ENCODE measurements at regions not wholly inside any gene's neighbourhood (a gene's known extent, or its start where the extent isn't known, plus 50 kb on each side); places are given as distances from the start of the nearest gene placed in this dataset.

DNA sequence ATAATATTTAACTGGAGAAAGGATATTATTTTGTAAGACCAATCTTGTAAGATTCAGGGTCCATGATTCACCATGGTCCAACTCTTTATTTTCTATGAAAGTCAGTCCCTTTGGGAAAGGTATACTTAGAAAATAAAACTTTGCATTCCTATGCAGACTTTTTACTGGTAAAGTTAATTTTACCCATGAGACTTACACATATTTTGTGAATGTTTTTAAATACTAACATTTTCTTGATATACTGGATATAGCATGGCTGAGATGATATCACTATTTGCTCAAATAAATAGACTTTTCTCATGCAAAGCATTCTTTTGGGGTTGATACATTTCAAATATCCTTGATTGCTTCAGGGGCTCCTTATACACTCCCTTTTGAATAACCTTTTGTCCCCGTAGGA lies 512.1 kb downstream of the MAN2A1 start:
- H3K4me3 ChIP-seq (ENCODE audit: low read depth, low read length) = no peak overlapping the region
- TF ChIP-seq, protein P1, sequence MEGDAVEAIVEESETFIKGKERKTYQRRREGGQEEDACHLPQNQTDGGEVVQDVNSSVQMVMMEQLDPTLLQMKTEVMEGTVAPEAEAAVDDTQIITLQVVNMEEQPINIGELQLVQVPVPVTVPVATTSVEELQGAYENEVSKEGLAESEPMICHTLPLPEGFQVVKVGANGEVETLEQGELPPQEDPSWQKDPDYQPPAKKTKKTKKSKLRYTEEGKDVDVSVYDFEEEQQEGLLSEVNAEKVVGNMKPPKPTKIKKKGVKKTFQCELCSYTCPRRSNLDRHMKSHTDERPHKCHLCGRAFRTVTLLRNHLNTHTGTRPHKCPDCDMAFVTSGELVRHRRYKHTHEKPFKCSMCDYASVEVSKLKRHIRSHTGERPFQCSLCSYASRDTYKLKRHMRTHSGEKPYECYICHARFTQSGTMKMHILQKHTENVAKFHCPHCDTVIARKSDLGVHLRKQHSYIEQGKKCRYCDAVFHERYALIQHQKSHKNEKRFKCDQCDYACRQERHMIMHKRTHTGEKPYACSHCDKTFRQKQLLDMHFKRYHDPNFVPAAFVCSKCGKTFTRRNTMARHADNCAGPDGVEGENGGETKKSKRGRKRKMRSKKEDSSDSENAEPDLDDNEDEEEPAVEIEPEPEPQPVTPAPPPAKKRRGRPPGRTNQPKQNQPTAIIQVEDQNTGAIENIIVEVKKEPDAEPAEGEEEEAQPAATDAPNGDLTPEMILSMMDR (IDR thresholded peaks at IDR 0.05; ENCODE audit: insufficient read depth, low read depth, low read length) = no peak
- DNase-seq (ENCODE audit: low read depth) = no peak

GRCh38 chr5:110203661-110204060 lies 513.9 kb downstream of the MAN2A1 start:
- H3K4me3 ChIP-seq (ENCODE audit: low read depth, low read length) = no peak overlapping the region
- DNase-seq (ENCODE audit: low read depth) = no peak
- TF ChIP-seq, protein P1 (IDR thresholded peaks at IDR 0.05; ENCODE audit: insufficient read depth, low read depth, low read length) = no peak

GRCh38 chr5:110209401-110209800 lies 517.1 kb downstream of the TMEM232 start:
- TF ChIP-seq, protein P1 (IDR thresholded peaks at IDR 0.05; ENCODE audit: insufficient read depth, low read depth, low read length) = no peak
- DNase-seq (ENCODE audit: low read depth) = no peak

GRCh38 chr5:110218981-110219380 lies 507.5 kb downstream of the TMEM232 start:
- TF ChIP-seq, protein P1 (IDR thresholded peaks at IDR 0.05; ENCODE audit: insufficient read depth, low read depth, low read length) = no peak
- DNase-seq (ENCODE audit: low read depth) = no peak
- H3K4me3 ChIP-seq (ENCODE audit: low read depth, low read length) = no peak overlapping the region

More at GRCh38 chr5:110209401-110209800, 517.1 kb downstream of the TMEM232 start:
- no peak overlapping the region for H3K4me3 ChIP-seq (ENCODE audit: low read depth, low read length)

DNA sequence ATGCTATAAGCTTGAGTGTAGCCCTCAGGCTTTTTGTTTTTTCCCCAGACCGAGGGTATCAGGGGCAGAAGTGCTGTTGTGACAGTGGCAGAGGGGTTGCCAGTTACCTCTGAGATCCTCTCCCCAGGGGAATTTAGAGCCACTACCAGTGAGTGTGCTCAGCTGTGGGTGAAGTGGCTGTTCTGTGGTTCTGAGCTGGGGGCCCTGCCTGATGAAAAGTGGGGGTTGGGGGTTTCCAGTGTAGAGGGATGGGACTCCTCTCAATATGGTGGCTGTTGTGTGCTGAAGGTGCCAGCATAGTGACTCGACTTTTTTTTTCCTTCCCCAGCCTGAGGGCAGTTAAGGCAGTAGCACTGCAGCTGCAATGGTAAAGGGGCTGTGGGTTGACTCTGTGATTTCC lies 506.7 kb downstream of the TMEM232 start:
- TF ChIP-seq, protein P1 (IDR thresholded peaks at IDR 0.05; ENCODE audit: insufficient read depth, low read depth, low read length) = no peak
- no peak for DNase-seq (ENCODE audit: low read depth)
- H3K4me3 ChIP-seq (ENCODE audit: low read depth, low read length) = no peak overlapping the region

DNA sequence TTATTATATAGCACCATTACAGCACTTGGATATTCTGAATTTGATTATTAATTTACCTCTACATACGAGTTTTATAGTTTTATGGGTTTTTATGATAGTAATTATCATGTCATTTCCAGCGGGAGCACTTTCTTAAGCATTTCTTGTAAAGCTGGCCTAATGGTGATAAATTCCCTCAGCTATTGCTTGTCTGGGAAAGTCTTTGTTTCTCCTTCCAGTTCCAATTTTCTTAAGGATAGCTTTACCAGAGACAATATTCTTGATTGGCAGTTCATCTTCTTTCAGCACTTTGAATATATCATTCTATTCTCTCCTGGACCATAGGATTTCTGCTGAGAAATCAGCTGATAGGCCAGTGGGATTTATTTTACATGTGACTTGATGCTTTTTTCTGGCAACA lies 505.4 kb downstream of the TMEM232 start:
- H3K4me3 ChIP-seq (ENCODE audit: low read depth, low read length) = no peak overlapping the region
- no peak for DNase-seq (ENCODE audit: low read depth)
- TF ChIP-seq, protein P1 (IDR thresholded peaks at IDR 0.05; ENCODE audit: insufficient read depth, low read depth, low read length) = no peak

DNA sequence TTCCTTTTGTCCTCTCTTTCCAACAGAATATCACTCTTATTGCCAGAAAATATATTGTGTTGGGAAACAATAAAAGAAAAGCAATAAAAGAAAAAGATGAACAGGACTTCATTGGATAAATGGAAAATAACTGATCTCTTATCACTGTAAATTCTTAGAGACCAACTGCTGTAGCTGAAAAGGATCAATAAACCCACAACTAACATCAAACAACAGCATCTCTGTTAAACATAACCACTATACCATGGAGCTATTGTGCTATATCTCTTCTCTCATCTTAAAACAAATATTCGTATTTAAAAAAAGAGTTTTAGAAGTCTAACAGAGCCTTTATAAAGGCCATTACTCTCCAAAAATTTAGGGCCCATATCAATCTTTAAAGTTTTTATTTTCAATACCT lies 502.4 kb downstream of the TMEM232 start:
- TF ChIP-seq, protein P1 (IDR thresholded peaks at IDR 0.05; ENCODE audit: insufficient read depth, low read depth, low read length) = no peak
- no peak for DNase-seq (ENCODE audit: low read depth)
- H3K4me3 ChIP-seq (ENCODE audit: low read depth, low read length) = no peak overlapping the region

Measured in fibroblast of villous mesenchyme (primary cell).